H9 (cell line): ENCODE measurements at regions not wholly inside any gene's neighbourhood (a gene's known extent, or its start where the extent isn't known, plus 50 kb on each side); places are given as distances from the start of the nearest gene placed in this dataset.

Source experiments
- DNase-seq: peaks from one replicate; pipeline ENCODE4 v3.0.0-alpha.2; 2017
- H2AFZ ChIP-seq: one replicate; pipeline ENCODE4 v1.6.1; 2013; ENCODE audit warnings: mild to moderate bottlenecking, low read length, control low read depth, moderate library complexity
- H2AK5ac ChIP-seq: 2 replicates; pipeline ENCODE4 v1.6.1; 2013; ENCODE audit warnings: low read length, control low read depth, mixed read lengths; ENCODE audit not compliant: insufficient read length
- H2BK120ac ChIP-seq: one replicate; pipeline ENCODE4 v1.6.1; 2013; ENCODE audit warnings: low read depth, mild to moderate bottlenecking, low read length, control low read depth, inconsistent platforms; ENCODE audit not compliant: poor library complexity, severe bottlenecking
- H2BK12ac ChIP-seq: 2 replicates; pipeline ENCODE4 v1.6.1; 2013; ENCODE audit warnings: low read length, control low read depth, mixed read lengths, low read depth; ENCODE audit not compliant: insufficient read length
- H2BK15ac ChIP-seq: 2 replicates; pipeline ENCODE4 v1.6.1; 2013; ENCODE audit warnings: low read depth, low read length, control low read depth
- H2BK20ac ChIP-seq: one replicate; pipeline ENCODE4 v1.6.1; 2013; ENCODE audit warnings: low read depth, mild to moderate bottlenecking, low read length, control low read depth, inconsistent platforms; ENCODE audit not compliant: poor library complexity, severe bottlenecking
- H2BK5ac ChIP-seq: 2 replicates; pipeline ENCODE4 v1.6.1; 2013; ENCODE audit warnings: low read length, control low read depth, mixed read lengths; ENCODE audit not compliant: insufficient read length
- H3K14ac ChIP-seq: 2 replicates; pipeline ENCODE4 v1.6.1; 2013; ENCODE audit warnings: low read length, control low read depth; ENCODE audit not compliant: insufficient read depth
- H3K18ac ChIP-seq: 2 replicates; pipeline ENCODE4 v1.6.1; 2013; ENCODE audit warnings: low read depth, mild to moderate bottlenecking, mixed read lengths, low read length, control low read depth; ENCODE audit not compliant: insufficient read length
- H3K23ac ChIP-seq: 2 replicates; pipeline ENCODE4 v1.6.1; 2013; ENCODE audit warnings: low read length, control low read depth, mixed read lengths, low read depth; ENCODE audit not compliant: insufficient read length
- H3K23me2 ChIP-seq: 2 replicates; pipeline ENCODE4 v1.6.1; 2013; ENCODE audit warnings: low read depth, mild to moderate bottlenecking, mixed read lengths, low read length, control low read depth; ENCODE audit not compliant: insufficient read length, poor library complexity, severe bottlenecking
- H3K27ac ChIP-seq: 2 replicates; pipeline ENCODE4 v1.5.1; 2013; ENCODE audit warnings: low read length, control low read depth, mixed read lengths, low read depth; ENCODE audit not compliant: insufficient read length
- H3K27me3 ChIP-seq: 2 replicates; pipeline ENCODE4 v1.6.1; 2013; ENCODE audit warnings: low read length, control low read depth, inconsistent platforms; ENCODE audit not compliant: insufficient read depth
- H3K4ac ChIP-seq: 2 replicates; pipeline ENCODE4 v1.6.1; 2013; ENCODE audit warnings: low read depth, mild to moderate bottlenecking, control low read depth, inconsistent platforms, low read length, moderate library complexity
- H3K4me1 ChIP-seq: 2 replicates; pipeline ENCODE4 v1.6.1; 2013; ENCODE audit warnings: low read length, control low read depth, inconsistent platforms; ENCODE audit not compliant: insufficient read depth
- H3K4me2 ChIP-seq: 2 replicates; pipeline ENCODE4 v1.6.1; 2013; ENCODE audit warnings: low read length, control low read depth, mixed read lengths; ENCODE audit not compliant: insufficient read length, insufficient read depth
- H3K56ac ChIP-seq: 2 replicates; pipeline ENCODE4 v1.6.1; 2013; ENCODE audit warnings: low read depth, mild to moderate bottlenecking, mixed read lengths, low read length, control low read depth; ENCODE audit not compliant: insufficient read length
- H3K79me1 ChIP-seq: 2 replicates; pipeline ENCODE4 v1.6.1; 2013; ENCODE audit warnings: low read depth, mild to moderate bottlenecking, moderate library complexity, low read length, control low read depth, inconsistent platforms; ENCODE audit not compliant: insufficient read depth, poor library complexity, severe bottlenecking
- H3K79me2 ChIP-seq: 2 replicates; pipeline ENCODE4 v1.6.1; 2013; ENCODE audit warnings: low read length, control low read depth, inconsistent platforms; ENCODE audit not compliant: insufficient read depth
- H3K9ac ChIP-seq: 2 replicates; pipeline ENCODE4 v1.6.1; 2013; ENCODE audit warnings: low read length, control low read depth, mixed read lengths; ENCODE audit not compliant: insufficient read length; ENCODE audit errors: extremely low read depth
- H3K9me3 ChIP-seq: one replicate; pipeline ENCODE4 v1.6.1; 2013; ENCODE audit warnings: low read depth, low read length, inconsistent platforms; ENCODE audit not compliant: control insufficient read depth
- H3T11ph ChIP-seq: one replicate; pipeline ENCODE4 v1.6.1; 2013; ENCODE audit warnings: mild to moderate bottlenecking, low read length, control low read depth, inconsistent platforms
- H4K20me1 ChIP-seq: one replicate; pipeline ENCODE4 v1.6.1; 2013; ENCODE audit not compliant: control insufficient read depth, insufficient read length, insufficient read depth
- H4K5ac ChIP-seq: 2 replicates; pipeline ENCODE4 v1.6.1; 2013; ENCODE audit warnings: low read depth, mild to moderate bottlenecking, mixed read lengths, low read length, control low read depth; ENCODE audit not compliant: insufficient read length
- H4K8ac ChIP-seq: replicated peaks from 2 replicates; pipeline ENCODE4 v1.6.1; 2013; ENCODE audit warnings: low read length, control low read depth, mixed read lengths, low read depth; ENCODE audit not compliant: insufficient read length
- H4K91ac ChIP-seq: 2 replicates; pipeline ENCODE4 v1.6.1; 2013; ENCODE audit warnings: low read depth, mild to moderate bottlenecking, moderate library complexity, mixed read lengths, low read length, control low read depth; ENCODE audit not compliant: insufficient read length
- H3K27ac Mint-ChIP-seq, 3 experiments: 2 replicates in 2 of 3; 3 replicates in 1 of 3; pipeline ENCODE4 v1.8.0; 2020 to 2021; ENCODE audit warnings: mixed read lengths in 3 of 3, mild to moderate bottlenecking in 1 of 3, moderate library complexity in 1 of 3
- H3K27me3 Mint-ChIP-seq: 2 replicates; pipeline ENCODE4 v1.8.0; 2021; ENCODE audit warnings: low read depth, mild to moderate bottlenecking, moderate library complexity, mixed read lengths
- H3K36me3 Mint-ChIP-seq, 3 experiments: 2 replicates in 2 of 3; 3 replicates in 1 of 3; pipeline ENCODE4 v1.8.0; 2020 to 2021; ENCODE audit warnings: low read depth in 3 of 3, mixed read lengths in 3 of 3; ENCODE audit not compliant: insufficient read depth in 1 of 3
- H3K4me1 Mint-ChIP-seq, 2 experiments: 2 replicates each; pipeline ENCODE4 v1.8.0; 2020; ENCODE audit warnings: mixed read lengths in 2 of 2
- H3K4me3 Mint-ChIP-seq, 2 experiments: 2 replicates in 1 of 2; 3 replicates in 1 of 2; pipeline ENCODE4 v1.8.0; 2020 to 2021; ENCODE audit warnings: mild to moderate bottlenecking in 2 of 2, mixed read lengths in 2 of 2, moderate library complexity in 1 of 2
- H3K9me3 Mint-ChIP-seq, 2 experiments: 2 replicates in 1 of 2; 3 replicates in 1 of 2; pipeline ENCODE4 v1.8.0; 2020; ENCODE audit warnings: mild to moderate bottlenecking in 2 of 2, mixed read lengths in 2 of 2, moderate library complexity in 1 of 2
- WGBS: extraction: QIAGEN DNeasy Blood & Tissue Kit; methylation state at CpG from one replicate; pipeline ENCODE4 v1.1.7; 2013; ENCODE audit warnings: missing lambda C conversion rate, low lambda C conversion rate, mixed read lengths; ENCODE audit not compliant: insufficient read length; ENCODE audit errors: extremely low coverage; 5-methylcytosine and 5-hydroxymethylcytosine counted together
- TF ChIP-seq, protein P1 (sequence below): fragments of 200-600 bp; sonication (generic); conservative IDR thresholded peaks from 3 replicates; pipeline ENCODE4 v1.8.0; 2021; ENCODE audit warnings: antibody characterized with exemption, mild to moderate bottlenecking

DNA sequence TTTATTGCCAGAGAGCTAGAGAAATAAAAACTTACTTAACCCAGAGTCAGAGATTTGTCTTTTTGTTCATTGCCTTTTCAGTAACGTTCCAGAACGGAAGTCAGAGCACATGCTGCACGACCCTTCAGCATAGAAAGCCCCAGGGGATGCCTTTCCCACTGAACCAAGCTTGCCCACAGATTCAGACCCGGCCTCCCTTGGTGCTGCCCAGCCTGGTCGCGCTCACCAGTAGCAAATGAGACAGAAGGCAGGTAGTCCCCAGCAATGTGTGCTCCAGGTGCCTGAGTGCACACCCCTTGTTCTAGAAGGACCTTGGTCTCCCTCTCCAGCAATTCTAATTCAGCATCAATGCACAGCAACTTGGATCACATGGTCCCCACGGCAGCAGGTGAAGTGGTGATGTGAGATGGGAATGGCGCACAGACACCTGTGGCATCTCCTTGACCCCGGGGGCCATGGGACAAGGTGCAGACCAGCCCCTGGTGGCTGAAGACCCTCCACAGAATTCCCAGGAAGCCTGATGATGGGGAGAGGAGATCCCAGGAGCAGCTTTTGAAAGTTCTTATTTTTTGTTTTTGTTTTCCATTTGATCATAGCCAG, 91.8 kb upstream of the IQSEC1 start:
- TF ChIP-seq, protein P1, sequence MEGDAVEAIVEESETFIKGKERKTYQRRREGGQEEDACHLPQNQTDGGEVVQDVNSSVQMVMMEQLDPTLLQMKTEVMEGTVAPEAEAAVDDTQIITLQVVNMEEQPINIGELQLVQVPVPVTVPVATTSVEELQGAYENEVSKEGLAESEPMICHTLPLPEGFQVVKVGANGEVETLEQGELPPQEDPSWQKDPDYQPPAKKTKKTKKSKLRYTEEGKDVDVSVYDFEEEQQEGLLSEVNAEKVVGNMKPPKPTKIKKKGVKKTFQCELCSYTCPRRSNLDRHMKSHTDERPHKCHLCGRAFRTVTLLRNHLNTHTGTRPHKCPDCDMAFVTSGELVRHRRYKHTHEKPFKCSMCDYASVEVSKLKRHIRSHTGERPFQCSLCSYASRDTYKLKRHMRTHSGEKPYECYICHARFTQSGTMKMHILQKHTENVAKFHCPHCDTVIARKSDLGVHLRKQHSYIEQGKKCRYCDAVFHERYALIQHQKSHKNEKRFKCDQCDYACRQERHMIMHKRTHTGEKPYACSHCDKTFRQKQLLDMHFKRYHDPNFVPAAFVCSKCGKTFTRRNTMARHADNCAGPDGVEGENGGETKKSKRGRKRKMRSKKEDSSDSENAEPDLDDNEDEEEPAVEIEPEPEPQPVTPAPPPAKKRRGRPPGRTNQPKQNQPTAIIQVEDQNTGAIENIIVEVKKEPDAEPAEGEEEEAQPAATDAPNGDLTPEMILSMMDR: no peak
- Histone ChIP-seq H3K14ac (no peak overlapping the region), H3K23me2 (no peaks in the 10 kb centered on the region), H3K18ac (no peak overlapping the region), H3K27ac (no peak overlapping the region), H2BK5ac (no peak overlapping the region), H3K9me3 (no peaks in the 10 kb centered on the region), H3K27me3 (no peaks in the 10 kb centered on the region), H2AK5ac (no peak overlapping the region), H2AFZ (no peak overlapping the region), H3K56ac (no peak overlapping the region), H3K4me2 (no peak overlapping the region), H3T11ph (no peak overlapping the region), H3K4me1 (peaks cover 7% of the 10 kb centered on the region; the same call in 1 of the 2 replicates), H4K8ac (no peak overlapping the region), H2BK15ac (no peak overlapping the region), H3K79me1 (no peaks in the 10 kb centered on the region), H4K5ac (no peak overlapping the region), H2BK120ac (no peak overlapping the region), H2BK20ac (no peak overlapping the region), H3K79me2 (no peaks in the 10 kb centered on the region), H4K91ac (no peak overlapping the region), H3K4ac (no peak overlapping the region), H3K9ac (no peak overlapping the region), H4K20me1 (no peaks in the 10 kb centered on the region), H2BK12ac (no peak overlapping the region), H3K23ac (no peak overlapping the region)
- no CpG with 5 or more reads among the region's 9 CpGs for WGBS
- Mint-ChIP-seq H3K4me3 (no peak overlapping the region), H3K4me1 (peaks cover 32 to 36% of the 10 kb centered on the region in 2 experiments), H3K36me3 (peaks cover 4 to 9% (median 7%) of the 10 kb centered on the region in 3 experiments), H3K9me3 (peaks cover 9 to 17% of the 10 kb centered on the region in 2 experiments), H3K27ac (peak overlapping the region in 1 of 3 experiments; percentile 69; a peak in 1 of 7 replicates), H3K27me3 (no peaks in the 10 kb centered on the region; the same call in none of the 2 replicates)
- DNase-seq: no peak
